ENCODE measurements at regions not wholly inside any gene's neighbourhood (a gene's known extent, or its start where the extent isn't known, plus 50 kb on each side); places are given as distances from the start of the nearest gene placed in this dataset.

- intact Hi-C loops (cut with micrococcal nuclease), result no loop called here
These were observed 406.2 kb downstream of the DLEU7 start for GRCh38 chr13:50437252-50437651.

DNA sequence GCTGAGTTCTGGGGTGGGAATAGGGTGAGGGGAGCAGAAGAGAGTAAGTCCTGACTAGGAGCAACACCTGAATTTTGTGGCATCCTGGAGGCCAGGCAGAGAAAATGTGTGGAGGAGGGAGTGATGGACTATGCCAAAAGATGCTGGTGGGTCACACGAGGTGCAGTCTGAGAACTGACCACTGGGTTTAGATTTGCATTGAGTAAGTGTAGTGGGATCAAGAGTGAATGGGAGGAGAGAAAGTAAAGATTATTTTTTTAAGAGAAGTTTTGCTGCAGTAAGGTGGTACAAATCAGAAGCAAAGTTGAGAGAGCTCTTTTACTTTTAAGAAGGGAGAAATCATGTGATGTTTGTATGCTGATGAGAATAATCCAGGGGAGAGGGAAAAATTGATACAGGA is 405.1 kb downstream of the DLEU7 start:
- intact Hi-C loops (cut with micrococcal nuclease), result no loop called here

- intact Hi-C loops (cut with micrococcal nuclease), result no loop called here
These were observed 402.4 kb downstream of the DLEU7 start for GRCh38 chr13:50441130-50441529.

- intact Hi-C loops (cut with micrococcal nuclease), result no loop called here
These were observed 398.8 kb downstream of the DLEU7 start for GRCh38 chr13:50444726-50445125.

GRCh38 chr13:50446611-50447010 is 396.9 kb downstream of the DLEU7 start:
- intact Hi-C loops (cut with micrococcal nuclease), result no loop called here

DNA sequence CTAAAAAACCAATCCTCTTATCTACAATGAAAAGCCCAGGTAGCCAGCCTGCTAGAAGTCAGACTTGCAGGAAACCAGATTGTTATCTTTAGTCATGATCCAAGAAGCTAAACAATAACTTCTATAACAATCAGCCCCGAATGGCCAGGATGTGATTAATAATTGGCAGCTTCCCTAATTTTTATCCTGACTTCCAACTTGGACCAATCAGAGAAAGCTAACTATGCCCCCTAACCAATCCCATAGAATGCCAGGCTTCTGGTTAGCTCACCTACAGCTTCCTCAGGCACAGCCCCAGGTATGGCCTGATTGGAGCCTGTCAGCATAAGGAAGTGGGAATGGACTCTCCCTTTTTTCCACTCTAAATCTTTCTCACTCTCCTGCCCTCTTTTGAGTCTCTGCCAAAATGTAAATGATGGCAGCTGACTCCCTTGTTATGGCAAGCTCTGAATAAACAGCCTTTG is 394.9 kb downstream of the DLEU7 start:
- intact Hi-C loops (cut with micrococcal nuclease), result no loop called here

- intact Hi-C loops (cut with micrococcal nuclease), result no loop called here
These were observed 394.0 kb downstream of the DLEU7 start for GRCh38 chr13:50449465-50449864.

DNA sequence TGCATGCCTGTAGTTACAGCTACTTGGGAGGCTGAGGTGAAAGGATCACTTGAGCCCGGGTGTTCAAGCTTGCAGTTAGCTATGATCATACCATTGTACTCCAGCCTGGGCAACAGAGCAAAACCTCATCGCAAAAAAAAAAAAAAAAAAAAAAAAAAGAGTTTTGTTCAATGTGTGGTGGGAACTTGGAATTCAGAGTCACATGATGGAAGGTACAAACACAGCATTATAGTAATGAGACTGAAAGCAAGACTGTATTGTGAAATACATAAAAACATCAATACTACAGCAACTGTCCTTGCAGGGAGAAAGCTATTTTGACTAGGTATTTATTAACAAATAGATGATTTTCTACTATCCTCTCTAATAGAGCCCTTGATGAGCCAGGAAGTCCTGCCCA is 393.2 kb downstream of the DLEU7 start:
- intact Hi-C loops (cut with micrococcal nuclease), result no loop called here

DNA sequence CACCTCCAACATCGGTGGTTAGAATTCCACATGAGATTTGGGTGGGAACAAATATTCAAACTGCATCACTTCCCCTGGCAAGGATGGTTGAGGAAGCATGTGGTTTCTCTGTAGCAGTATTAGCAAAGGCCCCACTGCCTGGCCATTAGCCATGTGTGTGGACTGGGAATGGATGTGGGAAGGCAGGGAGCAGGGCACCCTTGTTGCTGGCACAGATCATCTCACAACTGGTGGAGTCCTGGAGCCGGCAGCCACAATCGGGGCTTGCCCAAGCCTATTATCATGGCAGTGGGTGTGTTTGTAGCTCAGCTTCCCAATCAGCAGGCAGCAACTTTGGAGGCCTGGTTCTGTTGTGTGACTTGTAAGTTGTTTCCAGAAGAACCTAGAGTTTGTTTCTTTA is 391.9 kb downstream of the DLEU7 start:
- intact Hi-C loops (cut with micrococcal nuclease), result no loop called here

GRCh38 chr13:50452028-50452427 is 391.5 kb downstream of the DLEU7 start:
- intact Hi-C loops (cut with micrococcal nuclease), result no loop called here

DNA sequence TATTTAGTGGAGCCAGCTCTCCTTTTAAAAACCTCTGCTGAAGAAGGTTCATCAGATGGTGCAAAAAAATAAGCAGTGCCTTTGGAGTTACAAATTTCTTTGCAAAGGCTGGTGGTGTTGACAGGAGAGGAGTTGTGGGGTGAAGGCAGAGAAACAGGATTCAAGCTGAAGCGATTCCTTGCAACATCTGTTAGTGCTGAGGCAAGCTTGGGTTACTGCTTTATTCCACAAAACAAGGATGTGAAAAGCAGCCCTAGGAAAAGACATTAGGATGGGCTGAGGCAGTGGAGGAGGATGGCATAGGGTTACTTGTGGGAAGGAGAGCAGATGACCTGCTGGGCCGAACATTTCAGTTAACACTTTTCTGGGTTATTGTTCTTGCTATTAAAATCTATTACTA is 390.7 kb downstream of the DLEU7 start:
- intact Hi-C loops (cut with micrococcal nuclease), result no loop called here

- intact Hi-C loops (cut with micrococcal nuclease), result no loop called here
These were observed 390.3 kb downstream of the DLEU7 start for GRCh38 chr13:50453188-50453587.

DNA sequence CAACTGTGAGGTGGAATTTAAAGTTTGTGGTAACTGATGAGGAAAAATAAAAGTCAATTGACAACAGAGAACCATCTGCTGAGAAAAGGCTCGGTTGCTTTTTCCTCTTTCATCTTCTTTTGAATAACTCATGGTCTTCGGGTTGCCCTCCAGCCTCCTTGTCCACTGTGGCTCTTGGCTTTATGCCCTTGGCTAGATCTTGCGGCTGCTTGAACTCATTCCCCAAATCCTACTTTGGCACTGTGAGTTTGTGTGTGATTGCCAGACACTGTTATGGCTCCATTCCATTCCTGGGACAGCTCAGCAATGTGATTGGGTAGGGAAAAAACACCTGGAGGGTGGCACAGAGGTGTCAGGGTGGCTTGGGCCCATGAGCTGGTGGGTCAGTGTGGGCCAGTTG is 387.4 kb downstream of the DLEU7 start:
- intact Hi-C loops (cut with micrococcal nuclease), result no loop called here

GRCh38 chr13:50457415-50458393 is 385.8 kb downstream of the DLEU7 start:
- intact Hi-C loops (cut with micrococcal nuclease), result no loop called here

- intact Hi-C loops (cut with micrococcal nuclease), result no loop called here
These were observed 384.4 kb downstream of the DLEU7 start for GRCh38 chr13:50459046-50459445.

DNA sequence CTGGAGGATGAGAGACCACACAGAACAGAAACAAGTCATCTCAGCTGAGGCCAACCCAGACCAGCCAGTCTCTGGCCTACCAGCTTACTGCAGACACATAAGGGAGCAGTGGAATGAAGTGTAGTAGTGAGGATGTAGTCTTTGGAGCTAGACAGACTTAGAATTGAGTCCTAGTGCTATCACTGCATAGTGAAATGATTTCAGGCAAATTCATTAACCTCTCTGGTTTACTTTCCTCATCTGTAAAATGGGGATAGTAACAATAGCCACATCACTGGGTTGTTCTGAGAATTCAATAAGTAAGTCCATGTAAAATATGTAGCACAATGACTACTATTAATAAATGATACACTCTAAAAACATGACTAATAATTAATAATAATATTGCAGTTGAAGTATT is 383.8 kb downstream of the DLEU7 start:
- intact Hi-C loops (cut with micrococcal nuclease), result no loop called here

GRCh38 chr13:50460358-50460757 is 383.1 kb downstream of the DLEU7 start:
- intact Hi-C loops (cut with micrococcal nuclease), result no loop called here

DNA sequence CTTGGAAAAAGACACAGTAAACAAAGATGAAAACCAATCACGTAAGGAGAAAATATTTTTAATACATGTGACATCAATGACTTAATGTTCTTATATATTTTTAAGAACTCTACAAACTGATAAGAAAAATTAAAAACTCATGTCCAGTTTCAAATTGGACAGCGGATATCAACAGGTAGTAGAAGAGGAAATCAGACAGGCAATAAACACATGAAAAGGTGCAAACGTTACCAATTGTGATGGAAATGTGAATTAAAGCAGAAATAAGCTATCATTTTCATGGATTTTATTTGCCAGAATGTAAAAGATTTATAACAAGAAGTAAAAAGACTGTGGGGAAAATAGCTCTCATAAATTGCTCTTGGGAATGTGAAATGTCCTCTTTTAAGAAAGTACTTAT is 382.3 kb downstream of the DLEU7 start:
- intact Hi-C loops (cut with micrococcal nuclease), result no loop called here

- intact Hi-C loops (cut with micrococcal nuclease), result no loop called here
These were observed 379.8 kb downstream of the DLEU7 start for GRCh38 chr13:50463719-50464118.

DNA sequence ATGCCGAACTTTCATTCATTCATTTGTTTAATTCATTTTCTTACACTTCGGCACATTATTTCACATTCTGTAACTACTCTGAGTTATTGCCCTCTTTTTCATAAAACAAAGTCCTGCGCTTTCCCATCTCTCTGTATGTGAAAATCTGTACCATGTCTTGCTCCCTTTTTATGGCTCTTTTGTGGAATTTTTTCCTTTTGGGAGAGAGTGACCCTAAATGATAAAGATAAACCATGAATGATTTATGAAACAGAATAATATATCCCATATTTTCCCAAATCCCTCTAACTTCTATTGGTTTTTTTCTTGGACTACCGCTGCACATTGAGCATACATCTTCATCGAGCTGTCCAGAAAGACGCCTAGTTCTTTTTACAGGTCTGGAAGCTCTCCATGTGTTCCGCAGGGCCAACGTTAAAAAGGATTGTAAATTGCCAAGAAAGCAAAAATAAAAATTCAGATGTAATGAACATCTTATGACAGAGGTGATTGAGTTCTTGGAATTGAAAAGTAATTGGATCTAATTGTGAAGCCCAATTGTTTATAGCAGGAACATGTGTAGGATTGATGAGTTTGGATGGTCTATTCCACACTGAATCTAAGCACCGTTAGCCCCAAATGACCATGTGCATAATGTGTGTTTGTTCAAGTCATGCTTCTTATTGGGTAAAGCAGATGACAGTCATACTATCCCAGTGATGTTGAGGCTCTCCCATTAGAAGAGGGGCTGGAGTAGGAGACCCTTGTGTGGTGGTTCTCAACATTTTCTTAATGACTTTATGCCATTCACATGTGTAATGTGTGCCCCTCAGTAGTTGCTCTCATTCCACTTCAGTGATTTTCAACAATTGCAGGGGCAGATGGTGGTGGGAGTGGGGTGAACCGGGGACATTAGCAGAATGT is 378.9 kb downstream of the DLEU7 start:
- intact Hi-C loops (cut with micrococcal nuclease), result no loop called here

- intact Hi-C loops (cut with micrococcal nuclease), result no loop called here
These were observed 377.0 kb downstream of the DLEU7 start for GRCh38 chr13:50466456-50466855.

Data from T-helper 2 cell treated with Interferon-gamma antibody and Interleukin-4, amounts not matched to agents 100 ng/mL and 5 ng/mL, for 36 hours (primary cell).